H1 (cell line): ENCODE measurements at regions not wholly inside any gene's neighbourhood (a gene's known extent, or its start where the extent isn't known, plus 50 kb on each side); places are given as distances from the start of the nearest gene placed in this dataset.

Experiments
- CTCF ChIA-PET: fragments of 300-600 bp; sonication (Branson Sonifier 250); formaldehyde crosslinking; loops from one replicate; lab custom pipeline; 2021; ENCODE audit not compliant: partially characterized antibody; lab: Charles Lee
- POLR2A ChIA-PET: fragments of 300-600 bp; sonication (Branson Sonifier 250); formaldehyde crosslinking; loops from one replicate; lab custom pipeline; 2021; ENCODE audit warnings: inconsistent platforms; ENCODE audit not compliant: partially characterized antibody; lab: Charles Lee
- DNase-seq, 2 experiments: peaks; one replicate each; pipeline versions ENCODE4 v3.0.0 to v3.0.0-alpha.2; 2010 to 2022; ENCODE audit warnings: low spot score in 2 of 2, low read depth in 1 of 2, mixed read lengths in 1 of 2
- FAIRE-seq: peaks from 2 replicates; lab custom pipeline; 2011; peaks lifted over from hg19 to GRCh38; lab: Jason Lieb, UNC
- H2AFZ ChIP-seq: 2 replicates; pipeline ENCODE4 v1.8.1; 2012; ENCODE audit warnings: low read length, inconsistent platforms
- H2AK5ac ChIP-seq: 2 replicates; pipeline ENCODE4 v1.6.1; 2013; ENCODE audit warnings: low read depth, low read length
- H2BK120ac ChIP-seq: replicated peaks from 2 replicates; pipeline ENCODE3; 2013; ENCODE audit warnings: low read depth, low read length, inconsistent platforms
- H2BK12ac ChIP-seq: 2 replicates; pipeline ENCODE4 v1.6.1; 2013; ENCODE audit warnings: low read depth, low read length
- H2BK15ac ChIP-seq: 2 replicates; pipeline ENCODE4 v1.6.1; 2013; ENCODE audit warnings: low read length
- H2BK20ac ChIP-seq: 2 replicates; pipeline ENCODE4 v1.6.1; 2013; ENCODE audit warnings: low read length
- H2BK5ac ChIP-seq: 2 replicates; pipeline ENCODE4 v1.6.1; 2013; ENCODE audit warnings: low read depth, low read length
- H3K14ac ChIP-seq: 2 replicates; pipeline ENCODE4 v1.6.1; 2013; ENCODE audit warnings: inconsistent platforms; ENCODE audit not compliant: insufficient read length
- H3K18ac ChIP-seq: 2 replicates; pipeline ENCODE4 v1.6.1; 2013; ENCODE audit warnings: low read length; ENCODE audit errors: extremely low read depth
- H3K23ac ChIP-seq: 2 replicates; pipeline ENCODE4 v1.6.1; 2013; ENCODE audit warnings: inconsistent platforms; ENCODE audit not compliant: insufficient read length
- H3K23me2 ChIP-seq: 2 replicates; pipeline ENCODE4 v1.6.1; 2013; ENCODE audit warnings: low read depth, low read length
- H3K27ac ChIP-seq: 2 replicates; pipeline ENCODE4 v1.6.1; 2011; ENCODE audit warnings: low read depth, low read length, inconsistent platforms
- H3K27me3 ChIP-seq, 4 experiments: replicated peaks in 1 of 4; 1 replicate in 1 of 4; 2 replicates in 3 of 4; pipeline versions ENCODE4 v1.6.1 to v1.8.1; 2011 to 2013; ENCODE audit warnings: low read length in 3 of 4, mild to moderate bottlenecking in 3 of 4, inconsistent platforms in 2 of 4, mixed read lengths in 2 of 4, moderate library complexity in 1 of 4; ENCODE audit not compliant: control insufficient read depth in 3 of 4, insufficient read depth in 3 of 4; ENCODE audit errors: extremely low read depth in 1 of 4
- H3K36me3 ChIP-seq, 4 experiments: 2 replicates each; pipeline versions ENCODE4 v1.6.1 to v1.8.1; 2011 to 2013; ENCODE audit warnings: mild to moderate bottlenecking in 4 of 4, low read length in 3 of 4, moderate library complexity in 2 of 4, control low read depth in 1 of 4, inconsistent platforms in 1 of 4; ENCODE audit not compliant: insufficient read depth in 4 of 4, control insufficient read depth in 2 of 4
- H3K4ac ChIP-seq: replicated peaks from 2 replicates; pipeline ENCODE3; 2013; ENCODE audit warnings: low read length, low read depth, mixed read lengths, inconsistent platforms; ENCODE audit not compliant: insufficient read length
- H3K4me1 ChIP-seq, 4 experiments: replicated peaks in 1 of 4; 1 replicate in 1 of 4; 2 replicates in 3 of 4; pipeline versions ENCODE4 v1.6.1 to v1.8.1; 2011 to 2013; ENCODE audit warnings: low read length in 3 of 4, inconsistent platforms in 2 of 4, mixed read lengths in 1 of 4; ENCODE audit not compliant: insufficient read depth in 4 of 4, control insufficient read depth in 3 of 4
- H3K4me2 ChIP-seq, 2 experiments: 2 replicates each; pipeline versions ENCODE4 v1.6.1 to v1.8.1; 2011 to 2013; ENCODE audit warnings: low read depth in 2 of 2, low read length in 2 of 2, control low read depth in 1 of 2, inconsistent platforms in 1 of 2, mild to moderate bottlenecking in 1 of 2; ENCODE audit not compliant: insufficient read depth in 1 of 2
- H3K4me3 ChIP-seq, 4 experiments: fragments of 200-600, 300-600 bp in 1 of 4; sonication (generic), shearing (Covaris generic), sonication (Bioruptor Twin) in 1 of 4; 2 replicates each; pipeline versions ENCODE4 v1.5.1 to v1.8.1; 2011 to 2016; ENCODE audit warnings: low read length in 4 of 4, low read depth in 3 of 4, control low read depth in 2 of 4, inconsistent platforms in 2 of 4, mild to moderate bottlenecking in 2 of 4, mixed read lengths in 1 of 4, moderate library complexity in 1 of 4; ENCODE audit not compliant: insufficient read depth in 2 of 4; ENCODE audit errors: extremely low read depth in 1 of 4
- H3K56ac ChIP-seq: replicated peaks from 2 replicates; pipeline ENCODE3; 2013; ENCODE audit warnings: low read depth, mild to moderate bottlenecking, mixed read lengths, low read length, inconsistent platforms; ENCODE audit not compliant: insufficient read length
- H3K79me1 ChIP-seq: 2 replicates; pipeline ENCODE4 v1.6.1; 2013; ENCODE audit warnings: low read depth, low read length, control low read depth
- H3K79me2 ChIP-seq, 2 experiments: 2 replicates each; pipeline versions ENCODE4 v1.6.1 to v1.8.1; 2012 to 2013; ENCODE audit warnings: low read length in 2 of 2, mild to moderate bottlenecking in 2 of 2, inconsistent platforms in 1 of 2; ENCODE audit not compliant: insufficient read depth in 2 of 2, control insufficient read depth in 1 of 2
- H3K9ac ChIP-seq, 4 experiments: replicated peaks in 1 of 4; 1 replicate in 1 of 4; 2 replicates in 3 of 4; pipeline versions ENCODE4 v1.6.1 to v1.8.1; 2011 to 2013; ENCODE audit warnings: low read depth in 3 of 4, low read length in 3 of 4, control low read depth in 2 of 4, mild to moderate bottlenecking in 2 of 4, moderate library complexity in 2 of 4, inconsistent platforms in 1 of 4; ENCODE audit errors: extremely low read depth in 1 of 4
- H3K9me3 ChIP-seq, 2 experiments: 2 replicates each; pipeline versions ENCODE4 v1.6.1 to v1.8.1; 2012 to 2013; ENCODE audit warnings: mild to moderate bottlenecking in 2 of 2, moderate library complexity in 2 of 2, control low read depth in 1 of 2, inconsistent platforms in 1 of 2, low read depth in 1 of 2, low read length in 1 of 2, mixed read lengths in 1 of 2; ENCODE audit not compliant: insufficient read depth in 2 of 2
- H4K20me1 ChIP-seq, 2 experiments: replicated peaks in 1 of 2; 2 replicates each; pipeline versions ENCODE3 to v1.8.1; 2011 to 2013; ENCODE audit warnings: inconsistent platforms in 2 of 2, low read length in 2 of 2, mild to moderate bottlenecking in 1 of 2; ENCODE audit not compliant: insufficient read depth in 2 of 2, control insufficient read depth in 1 of 2
- H4K5ac ChIP-seq: 2 replicates; pipeline ENCODE4 v1.6.1; 2013; ENCODE audit warnings: low read length, low read depth, mixed read lengths, inconsistent platforms; ENCODE audit not compliant: insufficient read length
- H4K8ac ChIP-seq: 2 replicates; pipeline ENCODE4 v1.8.0; 2013; ENCODE audit warnings: mild to moderate bottlenecking, moderate library complexity, low read length, inconsistent platforms; ENCODE audit not compliant: insufficient read depth; ENCODE audit errors: extremely low read depth
- H4K91ac ChIP-seq: replicated peaks from 2 replicates; pipeline ENCODE3; 2013; ENCODE audit warnings: low read length, mixed read lengths, inconsistent platforms; ENCODE audit not compliant: insufficient read length
- BACH1 ChIP-seq: IDR thresholded peaks from 2 replicates; pipeline ENCODE4 v1.6.1; 2012; ENCODE audit warnings: low read length, improper control_type of control experiment
- CHD2 ChIP-seq: IDR thresholded peaks from 2 replicates; pipeline ENCODE4 v1.6.1; 2012; ENCODE audit warnings: low read length, improper control_type of control experiment
- CTBP2 ChIP-seq: IDR thresholded peaks from 2 replicates; pipeline ENCODE4 v1.7.0; 2011; ENCODE audit warnings: borderline replicate concordance, mild to moderate bottlenecking, moderate library complexity, mixed read lengths, low read length; ENCODE audit not compliant: insufficient read depth, insufficient read length
- HDAC6 ChIP-seq: IDR thresholded peaks from one replicate; pipeline ENCODE4 v1.7.1; 2012; ENCODE audit warnings: low read depth, mild to moderate bottlenecking, inconsistent platforms, low read length, moderate library complexity
- KDM1A ChIP-seq: fragments of 200-600, 300-600 bp; sonication (generic); IDR thresholded peaks from 2 replicates; pipeline ENCODE4 v1.7.1; 2016; ENCODE audit warnings: mild to moderate bottlenecking, low read length, borderline replicate concordance
- NRF1 ChIP-seq: IDR thresholded peaks from 2 replicates; pipeline ENCODE4 v1.6.1; 2011; ENCODE audit warnings: mild to moderate bottlenecking, low read depth, low read length, improper control_type of control experiment
- POLR2A ChIP-seq, 2 experiments: IDR thresholded peaks; 1 replicate in 1 of 2; 2 replicates in 1 of 2; pipeline ENCODE4 v1.6.1; 2011; ENCODE audit warnings: low read depth in 2 of 2, low read length in 2 of 2, mild to moderate bottlenecking in 2 of 2; ENCODE audit errors: control extremely low read depth in 1 of 2
- POU5F1 ChIP-seq: IDR thresholded peaks from 2 replicates; pipeline ENCODE4 v1.6.1; 2011; ENCODE audit warnings: low read depth, mild to moderate bottlenecking, low read length, moderate library complexity
- RXRA ChIP-seq: IDR thresholded peaks from 2 replicates; pipeline ENCODE4 v1.6.1; 2011; ENCODE audit warnings: low read depth, mild to moderate bottlenecking, low read length, moderate library complexity; ENCODE audit not compliant: insufficient read depth
- SRF ChIP-seq: IDR thresholded peaks from 2 replicates; pipeline ENCODE4 v1.6.1; 2011; ENCODE audit warnings: mild to moderate bottlenecking, low read depth, low read length, moderate library complexity
- TBP ChIP-seq: IDR thresholded peaks from 2 replicates; pipeline ENCODE4 v1.6.1; 2011; ENCODE audit warnings: low read depth, low read length, improper control_type of control experiment
- WGBS, 2 experiments: shearing (Covaris generic) in 1 of 2; methylation state at CpG; one replicate each; pipeline versions ENCODE4 v1.1.6 to v1.1.7; 2013 to 2015; ENCODE audit warnings: low lambda C conversion rate in 2 of 2, mixed read lengths in 2 of 2, inconsistent platforms in 1 of 2, low coverage in 1 of 2, missing lambda C conversion rate in 1 of 2; ENCODE audit not compliant: insufficient replicate concordance in 2 of 2, insufficient coverage in 1 of 2, insufficient read length in 1 of 2; ENCODE audit errors: extremely low coverage in 1 of 2, missing lambda C conversion rate in 1 of 2; 5-methylcytosine and 5-hydroxymethylcytosine counted together

DNA sequence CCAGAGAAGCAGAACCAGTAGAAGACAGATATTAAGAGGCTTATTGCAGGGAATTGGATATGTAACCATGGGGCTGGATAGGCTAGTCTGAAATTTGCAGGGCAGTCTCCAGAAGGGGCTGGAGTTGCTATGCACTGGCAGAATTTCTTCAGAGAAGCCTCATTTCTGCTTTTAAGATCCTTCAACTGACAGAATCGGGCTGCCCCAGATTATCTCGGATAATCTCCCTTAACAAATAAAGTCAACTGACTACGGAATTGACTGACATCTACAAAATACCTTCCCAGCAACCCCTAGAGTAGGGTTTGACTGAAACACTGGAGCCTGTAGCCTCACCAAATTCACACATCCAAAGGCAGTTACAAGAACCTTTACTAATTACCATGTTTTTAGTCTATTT is 136.4 kb downstream of the SOCS6 start:
- H3K23ac ChIP-seq, result no peak overlapping the region
- CTCF ChIA-PET, result interaction anchor here (2.5 to 5.5 kb wide), 2 partner anchors 9 to 29 kb away, joined by 6 to 35 read pairs; no protein-coding TSS in a partner anchor
- H3K14ac ChIP-seq, result no peak overlapping the region
- H3K9me3 ChIP-seq, result no peaks in the 10 kb centered on the region
- no peak overlapping the region for H2AFZ ChIP-seq
- no peak overlapping the region for H2BK120ac ChIP-seq
- peaks cover 0 to 14% (median 6%) of the 10 kb centered on the region in 4 experiments; a peak in 5 of 7 replicates for H3K4me1 ChIP-seq
- H4K8ac ChIP-seq, result no peak overlapping the region
- FAIRE-seq, result no peak
- 98% methylated on average over 3 of the region's 3 CpGs; no CpG with 5 or more reads in 1 of the 2 experiments for WGBS, 2 experiments
- DNase-seq, result no peak
- no peaks in the 10 kb centered on the region for H4K20me1 ChIP-seq
- H4K91ac ChIP-seq, result no peak overlapping the region
- H3K4me2 ChIP-seq, result no peak overlapping the region
- H2BK20ac ChIP-seq, result no peak overlapping the region
- H3K27ac ChIP-seq, result no peak overlapping the region
- no peaks in the 10 kb centered on the region for H3K79me2 ChIP-seq
- H2AK5ac ChIP-seq, result no peak overlapping the region
- no peaks in the 10 kb centered on the region for H3K36me3 ChIP-seq
- no peak overlapping the region for H3K56ac ChIP-seq
- H2BK15ac ChIP-seq, result no peak overlapping the region
- H4K5ac ChIP-seq, result no peak overlapping the region
- no peak overlapping the region for H3K18ac ChIP-seq
- POLR2A ChIA-PET, result no interaction called here
- H2BK5ac ChIP-seq, result no peak overlapping the region
- H2BK12ac ChIP-seq, result no peak overlapping the region
- H3K4ac ChIP-seq, result no peak overlapping the region
- no peaks in the 10 kb centered on the region for H3K27me3 ChIP-seq
- H3K79me1 ChIP-seq, result no peaks in the 10 kb centered on the region
- no peak overlapping the region for H3K4me3 ChIP-seq
- H3K9ac ChIP-seq, result no peak overlapping the region
- no peaks in the 10 kb centered on the region for H3K23me2 ChIP-seq
- TF ChIP-seq CHD2 (no peak), RXRA (no peak), NRF1 (no peak), POU5F1 (no peak), POLR2A (IDR thresholded peaks at IDR 0.05; ENCODE audit: control extremely low read depth in 1 of 2, low read depth in 2 of 2, low read length in 2 of 2) (no peak), CTBP2 (no peak), BACH1 (no peak), SRF (no peak), HDAC6 (no peak), TBP (no peak), KDM1A (no peak)
